WTC11 (cell line): ENCODE measurements at regions not wholly inside any gene's neighbourhood (a gene's known extent, or its start where the extent isn't known, plus 50 kb on each side); places are given as distances from the start of the nearest gene placed in this dataset.

Experiments used
- ATAC-seq: fragments of 200-7000 bp; cut with Tn5 transposase; 2 replicates; pipeline ENCODE4 v1.10.0; 2021; ENCODE audit warnings: mild to moderate bottlenecking, moderate library complexity
- CTCF ChIA-PET: fragments of 300-600 bp; sonication (Branson Sonifier 250); formaldehyde crosslinking; loops from one replicate; lab custom pipeline; 2021; ENCODE audit warnings: antibody characterized with exemption; lab: Charles Lee
- POLR2A ChIA-PET: fragments of 350-600 bp; sonication (Branson Sonifier 250); formaldehyde crosslinking; loops from one replicate; lab custom pipeline; 2021; ENCODE audit warnings: antibody characterized with exemption; lab: Charles Lee
- DNase-seq: peaks from one replicate; pipeline ENCODE4 v3.0.0; 2021; ENCODE audit warnings: low spot score
- H3K27ac Mint-ChIP-seq: 2 replicates; pipeline ENCODE4 v1.8.0; 2021; ENCODE audit warnings: mixed read lengths
- H3K27me3 Mint-ChIP-seq: 2 replicates; pipeline ENCODE4 v1.8.0; 2021; ENCODE audit warnings: low read depth, mild to moderate bottlenecking, moderate library complexity, mixed read lengths
- H3K36me3 Mint-ChIP-seq: 2 replicates; pipeline ENCODE4 v1.8.0; 2021; ENCODE audit warnings: mixed read lengths
- H3K4me1 Mint-ChIP-seq: 2 replicates; pipeline ENCODE4 v1.8.0; 2022; ENCODE audit warnings: mixed read lengths
- H3K4me3 Mint-ChIP-seq: 2 replicates; pipeline ENCODE4 v1.8.0; 2021; ENCODE audit warnings: mild to moderate bottlenecking, moderate library complexity, mixed read lengths
- H3K9me3 Mint-ChIP-seq: 2 replicates; pipeline ENCODE4 v1.8.0; 2021; ENCODE audit warnings: mixed read lengths
- AR ChIP-seq: fragments of 250-450 bp; sonication (Bioruptor Pico); IDR thresholded peaks from 2 replicates; pipeline ENCODE4 v1.9.0; 2021; ENCODE audit warnings: mild to moderate bottlenecking
- ATF1 ChIP-seq: sonication (generic); formaldehyde crosslinking; IDR thresholded peaks from 2 replicates; pipeline ENCODE4 v1.8.1; 2023; ENCODE audit warnings: mild to moderate bottlenecking, moderate library complexity, missing genetic modification reagents
- ATF2 ChIP-seq: sonication (generic); formaldehyde crosslinking; IDR thresholded peaks from 2 replicates; pipeline ENCODE4 v1.8.1; 2022; ENCODE audit warnings: low read depth, missing genetic modification reagents, borderline replicate concordance
- CDX4 ChIP-seq: fragments of 250-450 bp; sonication (Bioruptor Pico); IDR thresholded peaks from 2 replicates; pipeline ENCODE4 v1.9.0; 2021; ENCODE audit warnings: moderate library complexity, mild to moderate bottlenecking, inconsistent platforms, borderline replicate concordance
- CREB1 ChIP-seq: sonication (generic); formaldehyde crosslinking; IDR thresholded peaks from 2 replicates; pipeline ENCODE4 v1.8.0; 2023; ENCODE audit warnings: mild to moderate bottlenecking, missing genetic modification reagents
- ELF4 ChIP-seq: sonication (generic); formaldehyde crosslinking; IDR thresholded peaks from 2 replicates; pipeline ENCODE4 v1.8.1; 2022; ENCODE audit warnings: low read depth, mild to moderate bottlenecking, moderate library complexity, missing genetic modification reagents
- FOXP4 ChIP-seq: sonication (generic); formaldehyde crosslinking; IDR thresholded peaks from 2 replicates; pipeline ENCODE4 v1.8.0; 2022; ENCODE audit warnings: mild to moderate bottlenecking, missing genetic modification reagents
- GABPB1 ChIP-seq: sonication (generic); formaldehyde crosslinking; IDR thresholded peaks from 2 replicates; pipeline ENCODE4 v1.8.1; 2023; ENCODE audit warnings: mild to moderate bottlenecking, missing genetic modification reagents
- IRF2 ChIP-seq: sonication (generic); formaldehyde crosslinking; IDR thresholded peaks from 2 replicates; pipeline ENCODE4 v1.8.0; 2022; ENCODE audit warnings: low read depth, missing genetic modification reagents, borderline replicate concordance
- MLX ChIP-seq: sonication (generic); formaldehyde crosslinking; IDR thresholded peaks from 2 replicates; pipeline ENCODE4 v1.8.1; 2023; ENCODE audit warnings: mild to moderate bottlenecking, missing genetic modification reagents, moderate library complexity
- NR2C2 ChIP-seq: sonication (generic); formaldehyde crosslinking; IDR thresholded peaks from 2 replicates; pipeline ENCODE4 v1.8.0; 2022; ENCODE audit warnings: mild to moderate bottlenecking, missing genetic modification reagents
- OVOL2 ChIP-seq: fragments of 250-450 bp; sonication (Bioruptor Pico); IDR thresholded peaks from 2 replicates; pipeline ENCODE4 v1.9.0; 2021; ENCODE audit warnings: mild to moderate bottlenecking, borderline replicate concordance
- SP1 ChIP-seq: sonication (generic); formaldehyde crosslinking; conservative IDR thresholded peaks from 2 replicates; pipeline ENCODE4 v1.8.1; 2022; ENCODE audit warnings: missing genetic modification reagents
- ZMAT4 ChIP-seq: fragments of 250-450 bp; sonication (Bioruptor Pico); IDR thresholded peaks from 2 replicates; pipeline ENCODE4 v1.9.0; 2021; ENCODE audit warnings: mild to moderate bottlenecking
- ZNF219 ChIP-seq: sonication (generic); formaldehyde crosslinking; IDR thresholded peaks from 2 replicates; pipeline ENCODE4 v1.8.0; 2023; ENCODE audit warnings: missing genetic modification reagents, mild to moderate bottlenecking, borderline replicate concordance
- ZNF232 ChIP-seq: sonication (generic); formaldehyde crosslinking; IDR thresholded peaks from 2 replicates; pipeline ENCODE4 v1.8.0; 2022; ENCODE audit warnings: mild to moderate bottlenecking, missing genetic modification reagents
- ZNF263 ChIP-seq: sonication (generic); formaldehyde crosslinking; IDR thresholded peaks from 2 replicates; pipeline ENCODE4 v1.8.1; 2022; ENCODE audit warnings: low read depth, mild to moderate bottlenecking, moderate library complexity, missing genetic modification reagents
- ZNF532 ChIP-seq: fragments of 250-450 bp; sonication (Bioruptor Pico); IDR thresholded peaks from 2 replicates; pipeline ENCODE4 v1.9.0; 2021; ENCODE audit warnings: mild to moderate bottlenecking, borderline replicate concordance
- ZSCAN18 ChIP-seq: fragments of 250-450 bp; sonication (Bioruptor Pico); IDR thresholded peaks from 2 replicates; pipeline ENCODE4 v2.1.2; 2022; ENCODE audit warnings: mild to moderate bottlenecking, moderate library complexity

GRCh38 chr6:29230666-29231065 is 60.0 kb downstream of the OR2J2 start (continued):
- no peak for TF ChIP-seq MLX (CRISPR knock-in tag)
- TF ChIP-seq ATF2: no peak
- no peak for TF ChIP-seq OVOL2 (CRISPR knock-in tag)
- TF ChIP-seq ATF1 (CRISPR knock-in tag): no peak
- TF ChIP-seq ZMAT4 (CRISPR knock-in tag): no peak
- no peak for TF ChIP-seq NR2C2 (CRISPR knock-in tag)
- no peak for TF ChIP-seq SP1 (CRISPR knock-in tag)
- no peak for TF ChIP-seq CREB1 (CRISPR knock-in tag)
- no peak for TF ChIP-seq ZNF232
- TF ChIP-seq ZSCAN18 (CRISPR knock-in tag): no peak
- no peak for TF ChIP-seq FOXP4 (CRISPR knock-in tag)
- no peak for TF ChIP-seq CDX4 (CRISPR knock-in tag)
- no peak for TF ChIP-seq ELF4 (CRISPR knock-in tag)
- TF ChIP-seq ZNF263 (CRISPR knock-in tag): no peak
- TF ChIP-seq IRF2: no peak

- DNase-seq: no peak
- TF ChIP-seq ZNF219 (CRISPR knock-in tag) (no peak), GABPB1 (CRISPR knock-in tag) (peak; percentile 63; the same call in 1 of the 2 replicates)
- Mint-ChIP-seq H3K4me3 (no peak overlapping the region), H3K27me3 (peaks cover 3% of the 10 kb centered on the region), H3K4me1 (peaks cover 31% of the 10 kb centered on the region), H3K36me3 (0 out of 2 replicates have a peak, but pooled peaks cover under 1% of the 10 kb centered on the region), H3K9me3 (peaks cover 1% of the 10 kb centered on the region), H3K27ac (no peak overlapping the region)
- CTCF ChIA-PET: no interaction called here
- POLR2A ChIA-PET: no interaction called here
- no peak for ATAC-seq
Measured at GRCh38 chr6:29232725-29233124, 62.0 kb downstream of the OR2J2 start.

GRCh38 chr6:29236060-29236459 is 65.4 kb downstream of the OR2J2 start:
- H3K27ac Mint-ChIP-seq: peak overlapping the region; percentile 93
- H3K4me1 Mint-ChIP-seq: peaks cover 34% of the 10 kb centered on the region
- ChIA-PET CTCF (interaction anchor here (0.6 to 0.9 kb wide), 3 partner anchors 9 to 413 kb away, joined by 3 to 4 read pairs (median 3); no protein-coding TSS in a partner anchor), POLR2A (no interaction called here)
- peak; percentile 39 for ATAC-seq
- peaks cover 18% of the 10 kb centered on the region for H3K9me3 Mint-ChIP-seq
- H3K36me3 Mint-ChIP-seq: 0 out of 2 replicates have a peak, but pooled peaks cover 3% of the 10 kb centered on the region
- no peak overlapping the region for H3K4me3 Mint-ChIP-seq
- DNase-seq: no peak
- peaks cover 3% of the 10 kb centered on the region for H3K27me3 Mint-ChIP-seq
- TF ChIP-seq AR (CRISPR knock-in tag) (no peak), ZNF532 (0 out of 2 replicates have a peak, but pooled peaks have one; percentile 16)
